ENCODE measurements at regions not wholly inside any gene's neighbourhood (a gene's known extent, or its start where the extent isn't known, plus 50 kb on each side); places are given as distances from the start of the nearest gene placed in this dataset.
"Not testable (repeated sequence)": the region's sequence is repeated elsewhere in the genome, so short reads cannot be mapped to it uniquely, and the experiment has no call there.

DNA sequence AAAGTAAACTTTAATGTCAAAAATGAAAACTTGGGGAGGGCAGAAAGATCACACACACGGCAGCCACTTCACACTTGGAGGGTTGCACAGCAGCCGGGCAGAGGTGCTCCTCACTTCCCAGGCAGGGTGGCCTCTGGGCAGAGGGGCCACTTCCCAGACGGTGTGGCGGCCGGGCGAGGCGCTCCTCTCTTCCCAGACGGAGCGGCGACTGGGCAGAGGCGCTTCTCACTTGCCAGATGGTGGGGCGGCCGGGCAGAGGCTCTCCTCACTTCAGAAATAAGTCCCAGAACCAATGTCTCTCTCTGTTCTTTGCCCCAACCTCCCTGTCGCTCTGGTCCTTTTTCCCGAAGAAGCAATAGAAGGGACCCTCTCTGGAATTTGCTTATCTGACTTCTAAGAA lies 65.7 kb upstream of the LRPPRC start:
- Histone ChIP-seq H3K27me3 (no peaks in the 10 kb centered on the region), H3K9me3 (replicated peaks in 1 of 3) (no peaks in the 10 kb centered on the region), H3K4me1 (replicated peaks in 1 of 2) (no peaks in the 10 kb centered on the region), H3K27ac (no peak overlapping the region), H3K4me3 (no peak overlapping the region), H3K36me3 (replicated peaks in 1 of 2) (no peaks in the 10 kb centered on the region)
- TF ChIP-seq, protein P1, sequence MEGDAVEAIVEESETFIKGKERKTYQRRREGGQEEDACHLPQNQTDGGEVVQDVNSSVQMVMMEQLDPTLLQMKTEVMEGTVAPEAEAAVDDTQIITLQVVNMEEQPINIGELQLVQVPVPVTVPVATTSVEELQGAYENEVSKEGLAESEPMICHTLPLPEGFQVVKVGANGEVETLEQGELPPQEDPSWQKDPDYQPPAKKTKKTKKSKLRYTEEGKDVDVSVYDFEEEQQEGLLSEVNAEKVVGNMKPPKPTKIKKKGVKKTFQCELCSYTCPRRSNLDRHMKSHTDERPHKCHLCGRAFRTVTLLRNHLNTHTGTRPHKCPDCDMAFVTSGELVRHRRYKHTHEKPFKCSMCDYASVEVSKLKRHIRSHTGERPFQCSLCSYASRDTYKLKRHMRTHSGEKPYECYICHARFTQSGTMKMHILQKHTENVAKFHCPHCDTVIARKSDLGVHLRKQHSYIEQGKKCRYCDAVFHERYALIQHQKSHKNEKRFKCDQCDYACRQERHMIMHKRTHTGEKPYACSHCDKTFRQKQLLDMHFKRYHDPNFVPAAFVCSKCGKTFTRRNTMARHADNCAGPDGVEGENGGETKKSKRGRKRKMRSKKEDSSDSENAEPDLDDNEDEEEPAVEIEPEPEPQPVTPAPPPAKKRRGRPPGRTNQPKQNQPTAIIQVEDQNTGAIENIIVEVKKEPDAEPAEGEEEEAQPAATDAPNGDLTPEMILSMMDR (IDR thresholded peaks at IDR 0.05): no peak
- TF ChIP-seq POLR2A (IDR thresholded peaks at IDR 0.05): no peak
- intact Hi-C loops (cut with DNase I): no loop called here
- 89 to 92% (median 89%) methylated on average over 12 to 15 of the region's 15 CpGs for WGBS, 4 donors
- DNase-seq: no peak

GRCh38 chr2:44061876-44062275 lies 66.1 kb upstream of the LRPPRC start:
- no peak for DNase-seq
- no peaks in the 10 kb centered on the region for H3K36me3 ChIP-seq (replicated peaks in 1 of 2)
- intact Hi-C loops (cut with DNase I): no loop called here
- WGBS, 4 donors: 64 to 75% (median 70%) methylated on average over 7 of the region's 7 CpGs
- TF ChIP-seq POLR2A (IDR thresholded peaks at IDR 0.05): no peak
- TF ChIP-seq, protein P1 (IDR thresholded peaks at IDR 0.05): no peak
- H3K27ac ChIP-seq: no peak overlapping the region
- no peaks in the 10 kb centered on the region for H3K4me1 ChIP-seq (replicated peaks in 1 of 2)
- H3K9me3 ChIP-seq (replicated peaks in 1 of 3): no peaks in the 10 kb centered on the region
- H3K27me3 ChIP-seq: no peaks in the 10 kb centered on the region
- no peak overlapping the region for H3K4me3 ChIP-seq

GRCh38 chr2:44063033-44063432 lies 67.2 kb upstream of the LRPPRC start:
- no peak for TF ChIP-seq POLR2A (IDR thresholded peaks at IDR 0.05)
- TF ChIP-seq, protein P1 (IDR thresholded peaks at IDR 0.05): no peak
- 81 to 90% (median 88%) methylated on average over 4 of the region's 4 CpGs for WGBS, 4 donors
- intact Hi-C loops (cut with DNase I): no loop called here
- Histone ChIP-seq H3K4me3 (no peak overlapping the region), H3K27ac (no peak overlapping the region), H3K27me3 (no peaks in the 10 kb centered on the region), H3K36me3 (replicated peaks in 1 of 2) (no peaks in the 10 kb centered on the region), H3K4me1 (replicated peaks in 1 of 2) (no peaks in the 10 kb centered on the region), H3K9me3 (replicated peaks in 1 of 3) (no peaks in the 10 kb centered on the region)
- DNase-seq: no peak

GRCh38 chr2:44064281-44064680 lies 68.5 kb upstream of the LRPPRC start:
- H3K4me1 ChIP-seq (replicated peaks in 1 of 2); H3K27me3 ChIP-seq; H3K36me3 ChIP-seq (replicated peaks in 1 of 2); H3K4me3 ChIP-seq; DNase-seq; intact Hi-C loops (cut with DNase I); H3K27ac ChIP-seq; H3K9me3 ChIP-seq (replicated peaks in 1 of 3): not testable (repeated sequence)
- WGBS, 4 donors: 89 to 95% (median 94%) methylated on average over 6 of the region's 6 CpGs

GRCh38 chr2:44067012-44067790 lies 71.4 kb upstream of the LRPPRC start:
- H3K27ac ChIP-seq; H3K4me3 ChIP-seq; H3K9me3 ChIP-seq (replicated peaks in 1 of 3); H3K36me3 ChIP-seq (replicated peaks in 1 of 2); DNase-seq; intact Hi-C loops (cut with DNase I); H3K27me3 ChIP-seq; H3K4me1 ChIP-seq (replicated peaks in 1 of 2): not testable (repeated sequence)
- 96 to 98% (median 96%) methylated on average over 10 to 46 of the region's 57 CpGs; no CpG with 5 or more reads in 1 of the 4 donors for WGBS, 4 donors

DNA sequence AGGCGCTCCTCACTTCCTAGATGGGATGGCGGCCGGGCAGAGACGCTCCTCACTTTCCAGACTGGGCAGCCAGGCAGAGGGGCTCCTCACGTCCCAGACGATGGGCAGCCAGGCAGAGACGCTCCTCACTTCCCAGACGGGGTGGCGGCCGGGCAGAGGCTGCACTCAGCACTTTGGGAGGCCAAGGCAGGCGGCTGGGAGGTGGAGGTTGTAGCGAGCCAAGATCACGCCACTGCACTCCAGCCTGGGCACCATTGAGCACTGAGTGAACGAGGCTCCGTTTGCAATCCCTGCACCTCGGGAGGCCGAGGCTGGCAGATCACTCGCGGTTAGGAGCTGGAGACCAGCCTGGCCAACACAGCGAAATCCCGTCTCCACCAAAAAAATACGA lies 72.0 kb upstream of the LRPPRC start:
- 96 to 100% (median 97%) methylated on average over 5 to 19 of the region's 22 CpGs for WGBS, 4 donors
- H3K4me1 ChIP-seq (replicated peaks in 1 of 2); DNase-seq; H3K27ac ChIP-seq; H3K36me3 ChIP-seq (replicated peaks in 1 of 2); H3K9me3 ChIP-seq (replicated peaks in 1 of 3); intact Hi-C loops (cut with DNase I); H3K4me3 ChIP-seq; H3K27me3 ChIP-seq: not testable (repeated sequence)

Data from adrenal gland (tissue), 9 donors.